WTC11 (cell line): ENCODE measurements at regions not wholly inside any gene's neighbourhood (a gene's known extent, or its start where the extent isn't known, plus 50 kb on each side); places are given as distances from the start of the nearest gene placed in this dataset.

Experiments used
- ATAC-seq: fragments of 200-7000 bp; cut with Tn5 transposase; 2 replicates; pipeline ENCODE4 v1.10.0; 2021; ENCODE audit warnings: mild to moderate bottlenecking, moderate library complexity
- CTCF ChIA-PET: fragments of 300-600 bp; sonication (Branson Sonifier 250); formaldehyde crosslinking; loops from one replicate; lab custom pipeline; 2021; ENCODE audit warnings: antibody characterized with exemption; lab: Charles Lee
- POLR2A ChIA-PET: fragments of 350-600 bp; sonication (Branson Sonifier 250); formaldehyde crosslinking; loops from one replicate; lab custom pipeline; 2021; ENCODE audit warnings: antibody characterized with exemption; lab: Charles Lee
- DNase-seq: peaks from one replicate; pipeline ENCODE4 v3.0.0; 2021; ENCODE audit warnings: low spot score
- H3K27ac Mint-ChIP-seq: 2 replicates; pipeline ENCODE4 v1.8.0; 2021; ENCODE audit warnings: mixed read lengths
- H3K27me3 Mint-ChIP-seq: 2 replicates; pipeline ENCODE4 v1.8.0; 2021; ENCODE audit warnings: low read depth, mild to moderate bottlenecking, moderate library complexity, mixed read lengths
- H3K36me3 Mint-ChIP-seq: 2 replicates; pipeline ENCODE4 v1.8.0; 2021; ENCODE audit warnings: mixed read lengths
- H3K4me1 Mint-ChIP-seq: 2 replicates; pipeline ENCODE4 v1.8.0; 2022; ENCODE audit warnings: mixed read lengths
- H3K4me3 Mint-ChIP-seq: 2 replicates; pipeline ENCODE4 v1.8.0; 2021; ENCODE audit warnings: mild to moderate bottlenecking, moderate library complexity, mixed read lengths
- H3K9me3 Mint-ChIP-seq: 2 replicates; pipeline ENCODE4 v1.8.0; 2021; ENCODE audit warnings: mixed read lengths
- CREM ChIP-seq: sonication (generic); formaldehyde crosslinking; IDR thresholded peaks from 2 replicates; pipeline ENCODE4 v1.8.1; 2022; ENCODE audit warnings: mild to moderate bottlenecking, missing genetic modification reagents, moderate library complexity
- ELF4 ChIP-seq: sonication (generic); formaldehyde crosslinking; IDR thresholded peaks from 2 replicates; pipeline ENCODE4 v1.8.1; 2022; ENCODE audit warnings: low read depth, mild to moderate bottlenecking, moderate library complexity, missing genetic modification reagents
- FOXJ3 ChIP-seq: sonication (generic); formaldehyde crosslinking; IDR thresholded peaks from 2 replicates; pipeline ENCODE4 v1.9.0; 2021; ENCODE audit warnings: missing genetic modification reagents, mild to moderate bottlenecking, borderline replicate concordance
- FOXK1 ChIP-seq: sonication (generic); formaldehyde crosslinking; IDR thresholded peaks from 2 replicates; pipeline ENCODE4 v1.8.0; 2022; ENCODE audit warnings: mild to moderate bottlenecking, moderate library complexity, missing genetic modification reagents
- GRHL2 ChIP-seq: fragments of 250-450 bp; sonication (Bioruptor Pico); IDR thresholded peaks from 2 replicates; pipeline ENCODE4 v1.8.0; 2022; ENCODE audit warnings: mild to moderate bottlenecking, moderate library complexity; ENCODE audit not compliant: insufficient replicate concordance, severe bottlenecking
- GTF2I ChIP-seq: fragments of 250-450 bp; sonication (Bioruptor Pico); conservative IDR thresholded peaks from 2 replicates; pipeline ENCODE4 v1.4.0; 2021; ENCODE audit warnings: mild to moderate bottlenecking
- HMGA2 ChIP-seq: fragments of 250-450 bp; sonication (Bioruptor Pico); IDR thresholded peaks from 2 replicates; pipeline ENCODE4 v1.4.0; 2021; ENCODE audit warnings: mild to moderate bottlenecking, moderate library complexity
- NFATC4 ChIP-seq: fragments of 250-450 bp; sonication (Bioruptor Pico); IDR thresholded peaks from 2 replicates; pipeline ENCODE4 v1.9.0; 2021; ENCODE audit warnings: mild to moderate bottlenecking
- NR2C2 ChIP-seq: sonication (generic); formaldehyde crosslinking; IDR thresholded peaks from 2 replicates; pipeline ENCODE4 v1.8.0; 2022; ENCODE audit warnings: mild to moderate bottlenecking, missing genetic modification reagents
- TEAD1 ChIP-seq: sonication (generic); formaldehyde crosslinking; IDR thresholded peaks from 2 replicates; pipeline ENCODE4 v1.8.0; 2022; ENCODE audit warnings: mild to moderate bottlenecking, missing genetic modification reagents
- ZNF317 ChIP-seq: sonication (generic); formaldehyde crosslinking; IDR thresholded peaks from 2 replicates; pipeline ENCODE4 v1.8.1; 2023; ENCODE audit warnings: low read depth, mild to moderate bottlenecking, moderate library complexity, missing genetic modification reagents, borderline replicate concordance
- ZNF423 ChIP-seq: fragments of 250-450 bp; sonication (Bioruptor Pico); IDR thresholded peaks from 2 replicates; pipeline ENCODE4 v2.1.2; 2022; ENCODE audit warnings: mild to moderate bottlenecking, moderate library complexity
- ZNF425 ChIP-seq: fragments of 250-450 bp; sonication (Bioruptor Pico); conservative IDR thresholded peaks from 2 replicates; pipeline ENCODE4 v1.9.0; 2021; ENCODE audit warnings: mild to moderate bottlenecking
- ZNF671 ChIP-seq: fragments of 250-450 bp; sonication (Bioruptor Pico); IDR thresholded peaks from 2 replicates; pipeline ENCODE4 v1.8.0; 2021; ENCODE audit warnings: mild to moderate bottlenecking
- ZSCAN18 ChIP-seq: fragments of 250-450 bp; sonication (Bioruptor Pico); IDR thresholded peaks from 2 replicates; pipeline ENCODE4 v2.1.2; 2022; ENCODE audit warnings: mild to moderate bottlenecking, moderate library complexity
- TF ChIP-seq, protein P1 (sequence below): fragments of 250-450 bp; sonication (Bioruptor Pico); IDR thresholded peaks from 2 replicates; pipeline ENCODE4 v1.8.0; 2021; ENCODE audit warnings: mild to moderate bottlenecking
- TF ChIP-seq, protein P2 (sequence below): sonication (generic); formaldehyde crosslinking; IDR thresholded peaks from 2 replicates; pipeline ENCODE4 v1.8.0; 2022; ENCODE audit warnings: mild to moderate bottlenecking, missing genetic modification reagents
- TF ChIP-seq, protein P3 (sequence below): sonication (generic); formaldehyde crosslinking; IDR thresholded peaks from 2 replicates; pipeline ENCODE4 v1.8.0; 2022; ENCODE audit warnings: mild to moderate bottlenecking, missing genetic modification reagents

DNA sequence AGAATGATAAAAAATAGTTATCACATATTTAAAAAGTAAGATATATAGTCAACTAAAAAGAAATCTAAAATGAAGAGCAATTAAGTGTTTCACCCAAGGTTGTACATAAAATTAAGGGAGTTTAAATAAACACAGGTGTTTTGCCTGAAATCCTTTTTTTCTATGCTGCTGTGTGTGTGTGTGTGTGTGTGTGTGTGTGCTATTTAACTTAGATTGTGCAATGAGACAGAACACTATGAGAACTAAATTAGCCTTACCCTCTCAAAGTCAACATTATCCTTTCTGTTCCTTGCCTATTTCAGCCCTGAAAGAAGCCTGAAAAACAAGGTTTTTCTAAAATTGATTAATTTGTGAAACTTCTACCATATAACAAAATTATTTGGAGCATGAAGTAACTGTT is 516.2 kb downstream of the ELAVL2 start:
- H3K27ac Mint-ChIP-seq, result no peak overlapping the region
- no peaks in the 10 kb centered on the region for H3K27me3 Mint-ChIP-seq
- no peak for TF ChIP-seq ZNF423 (CRISPR knock-in tag)
- TF ChIP-seq GTF2I (CRISPR knock-in tag), result no peak
- TF ChIP-seq, protein P1, sequence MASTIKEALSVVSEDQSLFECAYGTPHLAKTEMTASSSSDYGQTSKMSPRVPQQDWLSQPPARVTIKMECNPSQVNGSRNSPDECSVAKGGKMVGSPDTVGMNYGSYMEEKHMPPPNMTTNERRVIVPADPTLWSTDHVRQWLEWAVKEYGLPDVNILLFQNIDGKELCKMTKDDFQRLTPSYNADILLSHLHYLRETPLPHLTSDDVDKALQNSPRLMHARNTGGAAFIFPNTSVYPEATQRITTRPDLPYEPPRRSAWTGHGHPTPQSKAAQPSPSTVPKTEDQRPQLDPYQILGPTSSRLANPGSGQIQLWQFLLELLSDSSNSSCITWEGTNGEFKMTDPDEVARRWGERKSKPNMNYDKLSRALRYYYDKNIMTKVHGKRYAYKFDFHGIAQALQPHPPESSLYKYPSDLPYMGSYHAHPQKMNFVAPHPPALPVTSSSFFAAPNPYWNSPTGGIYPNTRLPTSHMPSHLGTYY, result no peak
- TF ChIP-seq, protein P2, sequence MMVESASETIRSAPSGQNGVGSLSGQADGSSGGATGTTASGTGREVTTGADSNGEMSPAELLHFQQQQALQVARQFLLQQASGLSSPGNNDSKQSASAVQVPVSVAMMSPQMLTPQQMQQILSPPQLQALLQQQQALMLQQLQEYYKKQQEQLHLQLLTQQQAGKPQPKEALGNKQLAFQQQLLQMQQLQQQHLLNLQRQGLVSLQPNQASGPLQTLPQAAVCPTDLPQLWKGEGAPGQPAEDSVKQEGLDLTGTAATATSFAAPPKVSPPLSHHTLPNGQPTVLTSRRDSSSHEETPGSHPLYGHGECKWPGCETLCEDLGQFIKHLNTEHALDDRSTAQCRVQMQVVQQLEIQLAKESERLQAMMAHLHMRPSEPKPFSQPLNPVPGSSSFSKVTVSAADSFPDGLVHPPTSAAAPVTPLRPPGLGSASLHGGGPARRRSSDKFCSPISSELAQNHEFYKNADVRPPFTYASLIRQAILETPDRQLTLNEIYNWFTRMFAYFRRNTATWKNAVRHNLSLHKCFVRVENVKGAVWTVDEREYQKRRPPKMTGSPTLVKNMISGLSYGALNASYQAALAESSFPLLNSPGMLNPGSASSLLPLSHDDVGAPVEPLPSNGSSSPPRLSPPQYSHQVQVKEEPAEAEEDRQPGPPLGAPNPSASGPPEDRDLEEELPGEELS (CRISPR knock-in tag), result no peak
- TF ChIP-seq CREM (CRISPR knock-in tag), result no peak
- no peaks in the 10 kb centered on the region for H3K4me1 Mint-ChIP-seq
- POLR2A ChIA-PET, result no interaction called here
- no peak overlapping the region for H3K4me3 Mint-ChIP-seq
- DNase-seq (no peak), ATAC-seq (no peak)
- no peaks in the 10 kb centered on the region for H3K9me3 Mint-ChIP-seq
- CTCF ChIA-PET, result no interaction called here
- no peaks in the 10 kb centered on the region for H3K36me3 Mint-ChIP-seq

- TF ChIP-seq ELF4 (no peak), FOXJ3 (CRISPR knock-in tag) (no peak), TEAD1 (CRISPR knock-in tag) (no peak), ZSCAN18 (CRISPR knock-in tag) (no peak), NFATC4 (no peak), HMGA2 (CRISPR knock-in tag) (no peak), GRHL2 (CRISPR knock-in tag) (no peak), CREM (CRISPR knock-in tag) (no peak), NR2C2 (CRISPR knock-in tag) (no peak), ZNF423 (CRISPR knock-in tag) (no peak), ZNF671 (no peak), ZNF425 (CRISPR knock-in tag) (no peak), FOXK1 (CRISPR knock-in tag) (no peak), ZNF317 (CRISPR knock-in tag) (no peak)
- TF ChIP-seq, protein P2 (CRISPR knock-in tag), result no peak
- TF ChIP-seq, protein P3, sequence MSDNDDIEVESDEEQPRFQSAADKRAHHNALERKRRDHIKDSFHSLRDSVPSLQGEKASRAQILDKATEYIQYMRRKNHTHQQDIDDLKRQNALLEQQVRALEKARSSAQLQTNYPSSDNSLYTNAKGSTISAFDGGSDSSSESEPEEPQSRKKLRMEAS (CRISPR knock-in tag), result no peak
- ChIA-PET POLR2A (no interaction called here), CTCF (no interaction called here)
- Mint-ChIP-seq H3K27ac (no peak overlapping the region), H3K36me3 (no peaks in the 10 kb centered on the region), H3K4me1 (peaks cover 6% of the 10 kb centered on the region; the same call in 1 of the 2 replicates), H3K9me3 (peaks cover 4% of the 10 kb centered on the region), H3K4me3 (no peak overlapping the region), H3K27me3 (peaks cover 2% of the 10 kb centered on the region)
- no peak for DNase-seq
- ATAC-seq, result no peak
Measured at GRCh38 chr9:23314247-23314646, 511.8 kb downstream of the ELAVL2 start.
